CD4-positive, alpha-beta T cell (primary cell): ENCODE measurements at regions not wholly inside any gene's neighbourhood (a gene's known extent, or its start where the extent isn't known, plus 50 kb on each side); places are given as distances from the start of the nearest gene placed in this dataset.

Source experiments
- ATAC-seq: fragments of 200-7000 bp; cut with Tn5 transposase; one replicate; pipeline ENCODE4 v1.10.0; 2022; ENCODE audit warnings: mild to moderate bottlenecking; ENCODE audit not compliant: poor library complexity
- CTCF ChIA-PET: fragments of 350-600 bp; sonication (Branson Sonifier 250); formaldehyde crosslinking; loops from one replicate; lab custom pipeline; 2021; ENCODE audit warnings: antibody characterized with exemption, inconsistent platforms; lab: Charles Lee
- POLR2A ChIA-PET: fragments of 350-600 bp; sonication (Branson Sonifier 250); formaldehyde crosslinking; loops from one replicate; lab custom pipeline; 2021; ENCODE audit warnings: antibody characterized with exemption, inconsistent platforms; lab: Charles Lee
- DNase-seq, 14 experiments: peaks; one replicate each; pipeline ENCODE4 v3.0.0-alpha.2; 2013 to 2020; ENCODE audit warnings: mixed read lengths in 2 of 14
- H3K27ac ChIP-seq, 2 donors: one replicate each; pipeline versions ENCODE4 v1.5.1 to v1.7.0; 2013; ENCODE audit warnings: low read length in 2 of 2, low read depth in 1 of 2, mild to moderate bottlenecking in 1 of 2
- H3K27me3 ChIP-seq, 2 experiments: 1 replicate in 1 of 2; 2 replicates in 1 of 2; pipeline versions ENCODE4 v1.6.1 to v1.7.0; 2013; ENCODE audit warnings: low read length in 2 of 2, control low read depth in 1 of 2, mild to moderate bottlenecking in 1 of 2, moderate library complexity in 1 of 2; ENCODE audit not compliant: insufficient read depth in 2 of 2, control insufficient read depth in 1 of 2
- H3K36me3 ChIP-seq: one replicate; pipeline ENCODE4 v1.6.1; 2013; ENCODE audit warnings: low read length, control low read depth; ENCODE audit not compliant: insufficient read depth
- H3K4me1 ChIP-seq: one replicate; pipeline ENCODE4 v1.6.1; 2013; ENCODE audit warnings: low read length, control low read depth; ENCODE audit not compliant: insufficient read depth
- H3K4me3 ChIP-seq: one replicate; pipeline ENCODE4 v1.5.1; 2013; ENCODE audit warnings: mild to moderate bottlenecking, low read length, moderate library complexity
- H3K9me3 ChIP-seq, 2 experiments: 1 replicate in 1 of 2; 2 replicates in 1 of 2; pipeline versions ENCODE4 v1.6.1 to v1.7.0; 2013; ENCODE audit warnings: low read length in 2 of 2, mild to moderate bottlenecking in 2 of 2, control low read depth in 1 of 2, moderate library complexity in 1 of 2; ENCODE audit not compliant: control insufficient read depth in 1 of 2, insufficient read depth in 1 of 2
- H3K27ac Mint-ChIP-seq: one replicate; pipeline ENCODE4 v1.8.0; 2020; ENCODE audit warnings: mixed read lengths
- H3K27me3 Mint-ChIP-seq: one replicate; pipeline ENCODE4 v1.8.0; 2021; ENCODE audit warnings: mixed read lengths
- H3K36me3 Mint-ChIP-seq: one replicate; pipeline ENCODE4 v1.8.0; 2021; ENCODE audit warnings: low read depth, mixed read lengths
- H3K4me1 Mint-ChIP-seq: one replicate; pipeline ENCODE4 v1.8.0; 2021; ENCODE audit warnings: low read depth, mixed read lengths
- H3K4me3 Mint-ChIP-seq: one replicate; pipeline ENCODE4 v1.8.0; 2020; ENCODE audit warnings: mild to moderate bottlenecking, mixed read lengths
- H3K9me3 Mint-ChIP-seq: one replicate; pipeline ENCODE4 v1.8.0; 2020; ENCODE audit warnings: mixed read lengths
- intact Hi-C, 2 experiments: fragments of 100-400 bp; cut with DNase I in 1 of 2; cut with micrococcal nuclease in 1 of 2; formaldehyde crosslinking; loops; one replicate each; pipeline versions ENCODE4 v1.15.1 to v1.9.0; 2023 to 2025; cut with DNase I, micrococcal nuclease
- TF ChIP-seq, protein P1 (sequence below): fragments of 200-600 bp; IDR thresholded peaks from one replicate; pipeline ENCODE4 v1.8.0; 2022; ENCODE audit warnings: antibody characterized with exemption, mild to moderate bottlenecking

DNA sequence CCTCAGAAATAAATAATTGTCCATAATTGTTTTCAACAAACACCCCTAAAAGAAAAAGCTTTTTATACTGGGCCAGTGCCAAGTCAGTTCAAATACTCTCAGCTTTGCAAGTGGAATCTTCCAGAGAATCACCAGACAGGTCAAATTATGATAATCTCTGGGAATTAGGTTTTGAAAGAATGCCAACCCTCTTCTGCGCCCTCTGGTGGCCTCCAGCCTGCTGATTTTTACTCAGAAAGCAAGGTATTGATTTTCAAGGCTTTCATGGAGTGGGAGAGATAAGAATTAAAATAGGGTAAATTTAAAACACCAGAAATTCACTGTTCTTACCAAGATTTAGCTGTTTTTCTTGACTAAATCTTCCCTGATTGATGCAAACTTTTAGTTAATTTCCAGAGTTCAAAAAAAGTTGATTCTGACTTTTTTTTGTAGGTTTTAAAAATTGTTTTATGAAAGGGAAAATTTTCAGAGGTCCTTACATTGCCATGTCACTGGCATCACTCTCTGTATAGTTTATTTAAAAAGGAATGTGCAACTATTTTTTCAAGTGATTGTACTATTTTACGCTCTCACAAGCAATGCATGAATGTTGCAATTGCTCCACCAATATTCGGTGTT is 282.9 kb upstream of the TNP1 start:
- TF ChIP-seq, protein P1, sequence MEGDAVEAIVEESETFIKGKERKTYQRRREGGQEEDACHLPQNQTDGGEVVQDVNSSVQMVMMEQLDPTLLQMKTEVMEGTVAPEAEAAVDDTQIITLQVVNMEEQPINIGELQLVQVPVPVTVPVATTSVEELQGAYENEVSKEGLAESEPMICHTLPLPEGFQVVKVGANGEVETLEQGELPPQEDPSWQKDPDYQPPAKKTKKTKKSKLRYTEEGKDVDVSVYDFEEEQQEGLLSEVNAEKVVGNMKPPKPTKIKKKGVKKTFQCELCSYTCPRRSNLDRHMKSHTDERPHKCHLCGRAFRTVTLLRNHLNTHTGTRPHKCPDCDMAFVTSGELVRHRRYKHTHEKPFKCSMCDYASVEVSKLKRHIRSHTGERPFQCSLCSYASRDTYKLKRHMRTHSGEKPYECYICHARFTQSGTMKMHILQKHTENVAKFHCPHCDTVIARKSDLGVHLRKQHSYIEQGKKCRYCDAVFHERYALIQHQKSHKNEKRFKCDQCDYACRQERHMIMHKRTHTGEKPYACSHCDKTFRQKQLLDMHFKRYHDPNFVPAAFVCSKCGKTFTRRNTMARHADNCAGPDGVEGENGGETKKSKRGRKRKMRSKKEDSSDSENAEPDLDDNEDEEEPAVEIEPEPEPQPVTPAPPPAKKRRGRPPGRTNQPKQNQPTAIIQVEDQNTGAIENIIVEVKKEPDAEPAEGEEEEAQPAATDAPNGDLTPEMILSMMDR, result no peak
- intact Hi-C loops, result no loop called here
- no peak overlapping the region for H3K4me3 ChIP-seq
- H3K27ac ChIP-seq, result no peak overlapping the region
- no peaks in the 10 kb centered on the region for H3K36me3 ChIP-seq
- Mint-ChIP-seq H3K27me3 (peaks cover 14% of the 10 kb centered on the region), H3K9me3 (peaks cover 3% of the 10 kb centered on the region), H3K4me3 (no peak overlapping the region), H3K4me1 (no peaks in the 10 kb centered on the region), H3K27ac (no peak overlapping the region), H3K36me3 (no peaks in the 10 kb centered on the region)
- POLR2A ChIA-PET, result no interaction called here
- DNase-seq, result no peak
- CTCF ChIA-PET, result no interaction called here
- no peak for ATAC-seq
- H3K27me3 ChIP-seq, result no peaks in the 10 kb centered on the region
- H3K9me3 ChIP-seq, result peaks cover 5 to 15% of the 10 kb centered on the region in 2 experiments
- H3K4me1 ChIP-seq, result no peaks in the 10 kb centered on the region

DNA sequence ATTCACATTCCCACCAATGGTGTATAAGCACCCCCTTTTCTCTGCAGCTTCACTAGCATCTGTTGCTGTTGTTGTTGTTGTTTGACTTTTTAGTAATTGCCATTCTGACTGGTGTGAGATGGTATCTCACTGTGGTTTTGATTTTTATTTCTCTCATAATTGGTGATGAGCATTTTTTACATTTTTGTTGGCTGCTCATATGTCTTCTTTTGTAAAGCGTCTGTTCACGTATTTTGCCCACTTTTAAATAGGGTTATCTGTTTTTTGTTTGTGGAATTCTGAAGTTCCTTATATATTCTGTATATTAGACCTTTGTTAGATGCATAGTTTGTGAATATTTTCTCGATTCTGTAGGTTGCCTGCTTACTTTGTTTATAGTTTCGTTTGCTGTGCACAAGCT is 278.4 kb upstream of the TNP1 start:
- H3K4me3 Mint-ChIP-seq, result no peak overlapping the region
- no peaks in the 10 kb centered on the region for H3K36me3 ChIP-seq
- no peaks in the 10 kb centered on the region for H3K27me3 ChIP-seq
- H3K9me3 Mint-ChIP-seq, result peaks cover 8% of the 10 kb centered on the region
- H3K27me3 Mint-ChIP-seq, result no peaks in the 10 kb centered on the region
- no peak overlapping the region for H3K27ac ChIP-seq
- H3K4me3 ChIP-seq, result no peak overlapping the region
- intact Hi-C loops, result no loop called here
- H3K27ac Mint-ChIP-seq, result no peak overlapping the region
- no peaks in the 10 kb centered on the region for H3K4me1 Mint-ChIP-seq
- no peaks in the 10 kb centered on the region for H3K36me3 Mint-ChIP-seq
- DNase-seq, result no peak
- ChIA-PET POLR2A (no interaction called here), CTCF (interaction anchor here (1.1 kb wide), 1 partner anchor 9 kb away, joined by 3 read pairs; no protein-coding TSS in a partner anchor)
- H3K9me3 ChIP-seq, result peaks cover 5 to 15% of the 10 kb centered on the region in 2 experiments
- no peaks in the 10 kb centered on the region for H3K4me1 ChIP-seq
- ATAC-seq, result no peak
- TF ChIP-seq, protein P1, result no peak

DNA sequence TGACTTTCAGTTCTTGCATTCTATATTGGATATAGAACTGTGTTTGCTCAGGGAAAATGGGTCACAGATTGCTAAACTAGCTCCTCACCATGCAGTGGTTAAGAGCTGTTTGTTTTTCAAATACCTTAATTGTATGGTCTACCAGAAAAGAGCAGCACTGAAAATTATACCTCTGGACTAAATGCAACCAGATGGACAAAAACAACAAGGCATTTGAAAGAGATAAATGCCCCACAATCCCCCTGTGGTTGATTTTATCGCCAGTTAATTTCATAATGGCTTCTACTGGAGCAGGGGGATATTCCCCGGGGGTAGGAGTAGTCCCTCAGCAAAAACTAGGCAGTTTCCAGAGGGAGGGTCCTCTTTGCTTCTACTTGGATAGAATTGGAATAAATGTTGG is 267.9 kb upstream of the TNP1 start:
- no peaks in the 10 kb centered on the region for H3K36me3 Mint-ChIP-seq
- Histone ChIP-seq H3K4me1 (no peaks in the 10 kb centered on the region), H3K4me3 (no peak overlapping the region), H3K9me3 (no peaks in the 10 kb centered on the region), H3K27ac (no peak overlapping the region), H3K36me3 (no peaks in the 10 kb centered on the region), H3K27me3 (no peaks in the 10 kb centered on the region)
- ChIA-PET POLR2A (no interaction called here), CTCF (no interaction called here)
- DNase-seq, result no peak
- intact Hi-C loops, result no loop called here
- H3K27ac Mint-ChIP-seq, result no peak overlapping the region
- no peaks in the 10 kb centered on the region for H3K27me3 Mint-ChIP-seq
- no peaks in the 10 kb centered on the region for H3K9me3 Mint-ChIP-seq
- ATAC-seq, result no peak
- H3K4me3 Mint-ChIP-seq, result no peak overlapping the region
- TF ChIP-seq, protein P1, result no peak
- H3K4me1 Mint-ChIP-seq, result no peaks in the 10 kb centered on the region
